ENCODE measurements at regions not wholly inside any gene's neighbourhood (a gene's known extent, or its start where the extent isn't known, plus 50 kb on each side); places are given as distances from the start of the nearest gene placed in this dataset.

DNA sequence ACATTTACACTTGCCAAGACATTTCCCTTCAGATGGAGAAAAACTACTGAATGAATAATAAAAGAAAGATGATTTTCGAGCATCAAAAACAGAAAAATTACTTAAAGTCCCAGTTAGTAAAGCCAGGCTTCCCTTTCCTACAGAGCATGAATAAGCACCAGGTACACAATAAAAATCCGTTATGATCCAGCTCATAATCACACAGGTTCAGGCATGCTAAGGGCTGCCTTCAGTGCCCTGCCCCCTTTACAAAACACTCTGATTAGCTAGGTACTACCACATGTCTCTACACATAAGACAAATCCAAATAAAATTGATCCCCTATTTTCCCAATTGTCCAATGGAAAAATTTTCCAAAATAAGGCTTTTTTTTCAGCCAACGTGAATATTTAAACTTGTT is 413.2 kb upstream of the LRATD1 start (continued):
- TF ChIP-seq ZNF302 (tag by site-specific recombination; IDR thresholded peaks at IDR 0.05; ENCODE audit: low read depth) = no peak
- TF ChIP-seq ZNF19 (tag by site-specific recombination; IDR thresholded peaks at IDR 0.05; ENCODE audit: low read depth) = no peak
- no peak for TF ChIP-seq REST (tag by site-specific recombination; IDR thresholded peaks at IDR 0.05)
- TF ChIP-seq ZBTB48 (tag by site-specific recombination; IDR thresholded peaks at IDR 0.05) = no peak
- no peak for TF ChIP-seq ZNF266 (tag by site-specific recombination; IDR thresholded peaks at IDR 0.05; ENCODE audit: low read depth)
- no peak for TF ChIP-seq ZNF221 (tag by site-specific recombination; IDR thresholded peaks at IDR 0.05; ENCODE audit: borderline replicate concordance)

DNA sequence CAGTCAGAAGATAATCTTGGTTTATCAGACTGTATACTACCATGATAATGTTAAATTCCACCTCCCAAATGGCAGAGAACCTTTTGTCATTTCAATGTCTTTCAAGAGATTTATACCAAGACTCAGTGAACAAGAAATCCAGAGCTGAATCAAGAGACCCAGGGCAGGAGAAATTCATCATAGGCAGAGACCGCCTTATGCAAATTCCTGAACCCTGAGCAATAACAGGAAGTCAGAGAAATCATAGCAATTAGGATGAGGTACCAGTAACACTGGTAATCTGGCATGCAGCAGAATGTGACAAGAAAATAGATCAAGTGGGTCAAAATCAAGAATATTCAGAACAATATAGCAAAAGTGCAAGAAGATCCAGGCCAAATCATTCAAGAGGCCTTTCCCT is 412.4 kb upstream of the LRATD1 start:
- no peaks in the 10 kb centered on the region for H3K9me3 ChIP-seq (ENCODE audit: control insufficient read depth, insufficient read depth, low read depth, low read length)
- TF ChIP-seq INSM2 (tag by site-specific recombination; IDR thresholded peaks at IDR 0.05) = no peak
- TF ChIP-seq ZBTB7A (tag by site-specific recombination; IDR thresholded peaks at IDR 0.05; ENCODE audit: low read depth) = no peak
- TF ChIP-seq ZNF324 (tag by site-specific recombination; IDR thresholded peaks at IDR 0.05) = no peak
- no peak for TF ChIP-seq ZNF701 (tag by site-specific recombination; IDR thresholded peaks at IDR 0.05)
- TF ChIP-seq EGR2 (tag by site-specific recombination; IDR thresholded peaks at IDR 0.05; ENCODE audit: low read depth) = no peak
- no peak for TF ChIP-seq ZNF311 (tag by site-specific recombination; IDR thresholded peaks at IDR 0.05; ENCODE audit: borderline replicate concordance)
- no peak for TF ChIP-seq ZNF76 (tag by site-specific recombination; IDR thresholded peaks at IDR 0.05; ENCODE audit: borderline replicate concordance, low read depth)
- TF ChIP-seq, protein P1, sequence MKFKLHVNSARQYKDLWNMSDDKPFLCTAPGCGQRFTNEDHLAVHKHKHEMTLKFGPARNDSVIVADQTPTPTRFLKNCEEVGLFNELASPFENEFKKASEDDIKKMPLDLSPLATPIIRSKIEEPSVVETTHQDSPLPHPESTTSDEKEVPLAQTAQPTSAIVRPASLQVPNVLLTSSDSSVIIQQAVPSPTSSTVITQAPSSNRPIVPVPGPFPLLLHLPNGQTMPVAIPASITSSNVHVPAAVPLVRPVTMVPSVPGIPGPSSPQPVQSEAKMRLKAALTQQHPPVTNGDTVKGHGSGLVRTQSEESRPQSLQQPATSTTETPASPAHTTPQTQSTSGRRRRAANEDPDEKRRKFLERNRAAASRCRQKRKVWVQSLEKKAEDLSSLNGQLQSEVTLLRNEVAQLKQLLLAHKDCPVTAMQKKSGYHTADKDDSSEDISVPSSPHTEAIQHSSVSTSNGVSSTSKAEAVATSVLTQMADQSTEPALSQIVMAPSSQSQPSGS (tag by site-specific recombination; IDR thresholded peaks at IDR 0.05; ENCODE audit: low read depth) = no peak
- TF ChIP-seq ZNF660 (tag by site-specific recombination; IDR thresholded peaks at IDR 0.05) = no peak
- TF ChIP-seq ZNF621 (tag by site-specific recombination; IDR thresholded peaks at IDR 0.05) = no peak
- TF ChIP-seq ZNF248 (tag by site-specific recombination; IDR thresholded peaks at IDR 0.05) = no peak
- no peak for TF ChIP-seq ZNF214 (tag by site-specific recombination; IDR thresholded peaks at IDR 0.05; ENCODE audit: borderline replicate concordance)
- TF ChIP-seq, protein P2, sequence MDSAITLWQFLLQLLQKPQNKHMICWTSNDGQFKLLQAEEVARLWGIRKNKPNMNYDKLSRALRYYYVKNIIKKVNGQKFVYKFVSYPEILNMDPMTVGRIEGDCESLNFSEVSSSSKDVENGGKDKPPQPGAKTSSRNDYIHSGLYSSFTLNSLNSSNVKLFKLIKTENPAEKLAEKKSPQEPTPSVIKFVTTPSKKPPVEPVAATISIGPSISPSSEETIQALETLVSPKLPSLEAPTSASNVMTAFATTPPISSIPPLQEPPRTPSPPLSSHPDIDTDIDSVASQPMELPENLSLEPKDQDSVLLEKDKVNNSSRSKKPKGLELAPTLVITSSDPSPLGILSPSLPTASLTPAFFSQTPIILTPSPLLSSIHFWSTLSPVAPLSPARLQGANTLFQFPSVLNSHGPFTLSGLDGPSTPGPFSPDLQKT (IDR thresholded peaks at IDR 0.05; ENCODE audit: borderline replicate concordance, low read depth, low read length) = no peak
- no peak for TF ChIP-seq ZNF140 (tag by site-specific recombination; IDR thresholded peaks at IDR 0.05)
- TF ChIP-seq ZBTB1 (tag by site-specific recombination; IDR thresholded peaks at IDR 0.05) = no peak
- TF ChIP-seq ZNF239 (tag by site-specific recombination; IDR thresholded peaks at IDR 0.05) = no peak
- no peak for TF ChIP-seq GLIS2 (tag by site-specific recombination; IDR thresholded peaks at IDR 0.05)
- TF ChIP-seq ZNF362 (tag by site-specific recombination; IDR thresholded peaks at IDR 0.05) = no peak
- ChIA-PET CTCF (no interaction called here), POLR2A (no interaction called here)
- H3K36me3 ChIP-seq (ENCODE audit: control insufficient read depth in 2 of 2, insufficient read depth in 1 of 2, low read length in 2 of 2) = no peaks in the 10 kb centered on the region
- no peaks in the 10 kb centered on the region for H3K4me1 ChIP-seq (ENCODE audit: control insufficient read depth, insufficient read depth, low read length)
- H3K4me3 ChIP-seq (ENCODE audit: low read depth, low read length) = no peak overlapping the region
- H3K27ac ChIP-seq (ENCODE audit: extremely low read depth, low read depth, low read length) = no peak overlapping the region
